OCI-LY3 (cell line): ENCODE measurements at regions not wholly inside any gene's neighbourhood (a gene's known extent, or its start where the extent isn't known, plus 50 kb on each side); places are given as distances from the start of the nearest gene placed in this dataset.

Source experiments
- CTCF ChIP-seq: fragments of 200-600, 300-600 bp; sonication (generic); IDR thresholded peaks from 2 replicates; pipeline ENCODE4 v1.5.1; 2014; ENCODE audit warnings: antibody characterized with exemption, low read length, low read depth
- EZH2phosphoT487 ChIP-seq: fragments of 200-600 bp; shearing (Covaris generic); IDR thresholded peaks from 2 replicates; pipeline ENCODE4 v1.6.1; 2018; ENCODE audit warnings: antibody characterized with exemption, mixed run types, low read depth

DNA sequence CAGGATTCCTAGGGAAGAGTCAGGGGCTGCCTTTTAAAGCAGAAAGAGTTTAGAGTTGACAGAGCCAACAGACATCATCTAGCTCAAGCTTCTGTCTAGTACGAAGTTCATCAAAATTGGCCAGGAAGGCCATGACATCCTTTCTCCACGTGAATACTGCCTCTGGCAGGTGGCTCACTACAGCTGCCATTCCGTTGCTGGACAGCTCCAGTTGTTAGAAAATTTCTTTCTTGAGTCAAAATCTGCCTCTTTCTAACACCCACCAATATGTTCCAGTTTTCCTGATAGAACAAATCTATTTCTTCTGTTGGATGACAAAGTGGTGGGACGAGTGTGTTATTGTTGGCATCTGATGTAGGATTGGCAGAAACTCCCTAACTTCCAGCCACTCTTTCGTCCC is 154.9 kb downstream of the ADRA2A start:
- TF ChIP-seq CTCF (no peak), EZH2phosphoT487 (no peak)
